K562 (cell line): ENCODE measurements at regions not wholly inside any gene's neighbourhood (a gene's known extent, or its start where the extent isn't known, plus 50 kb on each side); places are given as distances from the start of the nearest gene placed in this dataset.

Source experiments
- ATAC-seq: fragments of 200-7000 bp; cut with Tn5 transposase; 3 replicates; pipeline ENCODE4 v1.9.1; 2020; ENCODE audit warnings: moderate library complexity
- BruUV-seq: library from RNA; stranded (reverse); fragments of 400-500 nt; replicated peaks from 2 replicates; lab custom pipeline; 2021; lab: Mats Ljungman, UMichigan
- CTCF ChIA-PET: fragments of 300-600 bp; formaldehyde crosslinking; extraction: SDS; loops from one replicate; lab custom pipeline; 2021; ENCODE audit warnings: low intra/inter-chr PET ratio; lab: Yijun Ruan, JAX
- POLR2A ChIA-PET: fragments of 300-600, 350-650 bp; sonication (Branson Sonifier 250); formaldehyde crosslinking; extraction: SDS; loops from one replicate; lab custom pipeline; 2021; ENCODE audit warnings: antibody characterized with exemption, inconsistent platforms; lab: Yijun Ruan, JAX
- DNase-seq, 4 experiments: peaks; one replicate each; pipeline versions ENCODE4 v3.0.0 to v3.0.0-alpha.2; 2011 to 2018; ENCODE audit warnings: low spot score in 3 of 4, mixed read lengths in 3 of 4; ENCODE audit errors: extremely low read depth in 1 of 4
- FAIRE-seq: peaks from 2 replicates; lab custom pipeline; 2011; peaks lifted over from hg19 to GRCh38; lab: Jason Lieb, UNC
- H2AFZ ChIP-seq: 2 replicates; pipeline ENCODE4 v1.6.0; 2011; ENCODE audit warnings: low read depth, low read length, control low read depth, inconsistent platforms
- H3K27ac ChIP-seq: fragments of 200-600 bp; 3 replicates; pipeline ENCODE4 v1.8.0; 2011; ENCODE audit warnings: low read depth, mild to moderate bottlenecking, control low read depth, inconsistent platforms, low read length, moderate library complexity, mixed read lengths; ENCODE audit errors: extremely low read depth
- H3K27me3 ChIP-seq, 2 experiments: fragments of 300-600 bp in 1 of 2; 2 replicates in 1 of 2; 3 replicates in 1 of 2; pipeline versions ENCODE4 v1.6.0 to v1.8.0; 2011; ENCODE audit warnings: inconsistent platforms in 2 of 2, low read length in 2 of 2, mild to moderate bottlenecking in 1 of 2, mixed read lengths in 1 of 2, moderate library complexity in 1 of 2; ENCODE audit not compliant: control insufficient read depth in 2 of 2, insufficient read depth in 2 of 2
- H3K36me3 ChIP-seq: fragments of 300-600 bp; 3 replicates; pipeline ENCODE4 v1.8.0; 2011; ENCODE audit warnings: mild to moderate bottlenecking, low read length, inconsistent platforms; ENCODE audit not compliant: control insufficient read depth, insufficient read depth
- H3K4me1 ChIP-seq, 2 experiments: fragments of 200-600 bp in 1 of 2; replicated peaks in 1 of 2; 2 replicates in 1 of 2; 3 replicates in 1 of 2; pipeline versions ENCODE4 v1.5.1 to v1.8.0; 2011; ENCODE audit warnings: inconsistent platforms in 2 of 2, low read length in 2 of 2, mild to moderate bottlenecking in 1 of 2, mixed read lengths in 1 of 2, moderate library complexity in 1 of 2; ENCODE audit not compliant: control insufficient read depth in 2 of 2, insufficient read depth in 2 of 2
- H3K4me2 ChIP-seq: 2 replicates; pipeline ENCODE4 v1.6.1; 2011; ENCODE audit warnings: low read length, control low read depth, inconsistent platforms, mixed read lengths; ENCODE audit not compliant: insufficient read depth
- H3K4me3 ChIP-seq: fragments of 200-600 bp; sonication (generic), shearing (Covaris generic); 2 replicates; pipeline ENCODE4 v1.5.1; 2016; ENCODE audit warnings: control low read depth, inconsistent platforms
- H3K79me2 ChIP-seq: fragments of 200-600 bp; 3 replicates; pipeline ENCODE4 v1.8.0; 2011; ENCODE audit warnings: low read length, inconsistent platforms; ENCODE audit not compliant: control insufficient read depth, insufficient read depth
- H3K9ac ChIP-seq, 2 experiments: 2 replicates each; pipeline versions ENCODE4 v1.6.0 to v1.6.1; 2011; ENCODE audit warnings: low read depth in 2 of 2, low read length in 2 of 2, control low read depth in 1 of 2, inconsistent platforms in 1 of 2, mild to moderate bottlenecking in 1 of 2, mixed read lengths in 1 of 2; ENCODE audit not compliant: insufficient read depth in 1 of 2
- H3K9me1 ChIP-seq: one replicate; pipeline ENCODE4 v1.6.0; 2011; ENCODE audit warnings: inconsistent platforms, mild to moderate bottlenecking, low read length, moderate library complexity; ENCODE audit not compliant: control insufficient read depth, insufficient read depth
- H3K9me3 ChIP-seq: replicated peaks from 2 replicates; pipeline ENCODE4 v1.5.1; 2011; ENCODE audit warnings: low read depth, low read length, inconsistent platforms; ENCODE audit not compliant: control insufficient read depth, insufficient read depth
- H4K20me1 ChIP-seq: replicated peaks from 2 replicates; pipeline ENCODE4 v1.6.1; 2011; ENCODE audit warnings: low read length, inconsistent platforms, mixed read lengths; ENCODE audit not compliant: control insufficient read depth, insufficient read depth
- C11orf30 ChIP-seq: fragments of 450-650 bp; IDR thresholded peaks from 2 replicates; pipeline ENCODE4 v1.6.1; 2016; ENCODE audit warnings: low read depth, mild to moderate bottlenecking
- FOSL1 ChIP-seq: fragments of 200-800 bp; sonication (Bioruptor generic); conservative IDR thresholded peaks from 2 replicates; pipeline ENCODE4 v1.6.1; 2016; ENCODE audit warnings: missing genetic modification characterization, missing compliant biosample characterization
- NR4A1 ChIP-seq, 2 experiments: fragments of 250-450 bp in 1 of 2; fragments of 450-650 bp in 1 of 2; sonication (Bioruptor Pico) in 1 of 2; IDR thresholded peaks; 2 replicates each; pipeline versions ENCODE4 v1.4.0 to v1.6.1; 2016 to 2020; ENCODE audit warnings: mild to moderate bottlenecking in 2 of 2, missing compliant biosample characterization in 1 of 2, missing genetic modification characterization in 1 of 2, moderate library complexity in 1 of 2
- PHB2 ChIP-seq: fragments of 450-650 bp; IDR thresholded peaks from 2 replicates; pipeline ENCODE4 v1.6.1; 2017; ENCODE audit warnings: low read depth
- SMARCB1 ChIP-seq: IDR thresholded peaks from 2 replicates; pipeline ENCODE4 v1.6.1; 2011; ENCODE audit warnings: improper control_type of control experiment, low read depth; ENCODE audit not compliant: insufficient read length
- THRAP3 ChIP-seq: fragments of 450-650 bp; IDR thresholded peaks from 2 replicates; pipeline ENCODE4 v1.6.1; 2016; ENCODE audit warnings: mild to moderate bottlenecking, inconsistent platforms, borderline replicate concordance
- ZNF311 ChIP-seq: fragments of 250-450 bp; sonication (Bioruptor Pico); IDR thresholded peaks from 2 replicates; pipeline ENCODE4 v1.4.0; 2020; ENCODE audit warnings: mild to moderate bottlenecking, moderate library complexity
- WGBS: fragments of 100-300 bp; shearing (Covaris generic); methylation state at CpG from one replicate; pipeline ENCODE4 v1.1.6; 2016; ENCODE audit warnings: low coverage, mixed read lengths; ENCODE audit not compliant: insufficient coverage; ENCODE audit errors: missing lambda C conversion rate; 5-methylcytosine and 5-hydroxymethylcytosine counted together
- in situ Hi-C: fragments of 300-500 bp; cut with MboI; formaldehyde crosslinking; loops from 4 replicates; pipeline ENCODE4 v1.15.0; 2018; ENCODE audit warnings: inconsistent platforms, mixed read lengths
- intact Hi-C: fragments of 100-400 bp; cut with micrococcal nuclease; formaldehyde crosslinking; loops from 2 replicates; pipeline ENCODE4 v1.14.2; 2022
- TF ChIP-seq, protein P1 (sequence below): fragments of 450-650 bp; IDR thresholded peaks from 2 replicates; pipeline ENCODE4 v1.6.1; 2017; ENCODE audit warnings: antibody characterized with exemption
- TF ChIP-seq, protein P2 (sequence below), 2 experiments: fragments of 450-650 bp; IDR thresholded peaks; 2 replicates each; pipeline ENCODE4 v1.6.1; 2018; ENCODE audit warnings: mild to moderate bottlenecking in 2 of 2, low read depth in 1 of 2; ENCODE audit not compliant: partially characterized antibody in 2 of 2
- TF ChIP-seq, protein P3 (sequence below), 2 experiments: fragments of 450-650 bp in 1 of 2; IDR thresholded peaks; 2 replicates each; pipeline ENCODE4 v1.6.1; 2011 to 2017; ENCODE audit warnings: low read depth in 2 of 2, antibody characterized with exemption in 1 of 2, borderline replicate concordance in 1 of 2, low read length in 1 of 2, mild to moderate bottlenecking in 1 of 2, mixed read lengths in 1 of 2; ENCODE audit not compliant: control insufficient read depth in 1 of 2
- TF ChIP-seq, protein P4 (sequence below): fragments of 250-450 bp; sonication (Bioruptor Pico); IDR thresholded peaks from 2 replicates; pipeline ENCODE4 v1.5.0; 2020; ENCODE audit warnings: mild to moderate bottlenecking

DNA sequence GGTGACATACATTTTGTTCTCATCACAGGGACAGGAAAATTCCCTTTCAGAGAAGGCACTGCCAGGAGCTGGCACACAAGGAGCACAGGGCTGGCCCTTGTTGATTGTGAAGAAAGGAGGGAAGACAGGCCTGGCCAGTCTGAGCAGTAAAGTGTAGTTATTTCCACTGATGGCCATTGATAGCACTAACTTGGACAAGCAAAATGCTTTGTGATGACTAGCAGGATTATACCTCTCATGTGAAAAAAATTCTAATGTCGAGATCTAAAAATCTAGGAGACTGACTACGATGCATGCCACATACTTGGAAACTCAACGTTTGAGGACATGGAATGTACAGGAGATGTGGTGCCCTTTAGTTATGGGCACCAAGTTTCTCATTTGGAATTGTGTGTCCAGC lies 54.3 kb upstream of the ST8SIA2 start:
- no peak overlapping the region for H3K4me2 ChIP-seq
- 0% methylated on average over 3 of the region's 3 CpGs for WGBS
- no peaks in the 10 kb centered on the region for H3K9me3 ChIP-seq
- H3K27me3 ChIP-seq, result peaks cover 0 to 23% of the 10 kb centered on the region in 2 experiments; a peak in 2 of 5 replicates
- in situ Hi-C loops, result no loop called here
- H3K36me3 ChIP-seq, result no peaks in the 10 kb centered on the region
- no peaks in the 10 kb centered on the region for H4K20me1 ChIP-seq
- H3K79me2 ChIP-seq, result no peaks in the 10 kb centered on the region
- no peak overlapping the region for H3K9ac ChIP-seq
- H3K4me1 ChIP-seq, result no peaks in the 10 kb centered on the region
- no TSS peak for BruUV-seq
- no peaks in the 10 kb centered on the region for H3K9me1 ChIP-seq
- H2AFZ ChIP-seq, result no peak overlapping the region
- intact Hi-C loops, result no loop called here
- H3K4me3 ChIP-seq, result no peak overlapping the region
- FAIRE-seq (no peak), DNase-seq (no peak), ATAC-seq (no peak)
- H3K27ac ChIP-seq, result no peak overlapping the region
- CTCF ChIA-PET, result no interaction called here
- POLR2A ChIA-PET, result interaction anchor here (0.5 kb wide), 1 partner anchor 18 kb away, joined by 3 read pairs; no protein-coding TSS in a partner anchor
- TF ChIP-seq NR4A1 (CRISPR knock-in tag; IDR thresholded peaks at IDR 0.05) (no peak), NR4A1 (tag; IDR thresholded peaks at IDR 0.05) (no peak), THRAP3 (no peak), C11orf30 (no peak), FOSL1 (tag) (no peak), PHB2 (no peak), ZNF311 (CRISPR knock-in tag) (no peak), SMARCB1 (no peak)
- TF ChIP-seq, protein P1, sequence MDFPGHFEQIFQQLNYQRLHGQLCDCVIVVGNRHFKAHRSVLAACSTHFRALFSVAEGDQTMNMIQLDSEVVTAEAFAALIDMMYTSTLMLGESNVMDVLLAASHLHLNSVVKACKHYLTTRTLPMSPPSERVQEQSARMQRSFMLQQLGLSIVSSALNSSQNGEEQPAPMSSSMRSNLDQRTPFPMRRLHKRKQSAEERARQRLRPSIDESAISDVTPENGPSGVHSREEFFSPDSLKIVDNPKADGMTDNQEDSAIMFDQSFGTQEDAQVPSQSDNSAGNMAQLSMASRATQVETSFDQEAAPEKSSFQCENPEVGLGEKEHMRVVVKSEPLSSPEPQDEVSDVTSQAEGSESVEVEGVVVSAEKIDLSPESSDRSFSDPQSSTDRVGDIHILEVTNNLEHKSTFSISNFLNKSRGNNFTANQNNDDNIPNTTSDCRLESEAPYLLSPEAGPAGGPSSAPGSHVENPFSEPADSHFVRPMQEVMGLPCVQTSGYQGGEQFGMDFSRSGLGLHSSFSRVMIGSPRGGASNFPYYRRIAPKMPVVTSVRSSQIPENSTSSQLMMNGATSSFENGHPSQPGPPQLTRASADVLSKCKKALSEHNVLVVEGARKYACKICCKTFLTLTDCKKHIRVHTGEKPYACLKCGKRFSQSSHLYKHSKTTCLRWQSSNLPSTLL, result no peak
- TF ChIP-seq, protein P2, sequence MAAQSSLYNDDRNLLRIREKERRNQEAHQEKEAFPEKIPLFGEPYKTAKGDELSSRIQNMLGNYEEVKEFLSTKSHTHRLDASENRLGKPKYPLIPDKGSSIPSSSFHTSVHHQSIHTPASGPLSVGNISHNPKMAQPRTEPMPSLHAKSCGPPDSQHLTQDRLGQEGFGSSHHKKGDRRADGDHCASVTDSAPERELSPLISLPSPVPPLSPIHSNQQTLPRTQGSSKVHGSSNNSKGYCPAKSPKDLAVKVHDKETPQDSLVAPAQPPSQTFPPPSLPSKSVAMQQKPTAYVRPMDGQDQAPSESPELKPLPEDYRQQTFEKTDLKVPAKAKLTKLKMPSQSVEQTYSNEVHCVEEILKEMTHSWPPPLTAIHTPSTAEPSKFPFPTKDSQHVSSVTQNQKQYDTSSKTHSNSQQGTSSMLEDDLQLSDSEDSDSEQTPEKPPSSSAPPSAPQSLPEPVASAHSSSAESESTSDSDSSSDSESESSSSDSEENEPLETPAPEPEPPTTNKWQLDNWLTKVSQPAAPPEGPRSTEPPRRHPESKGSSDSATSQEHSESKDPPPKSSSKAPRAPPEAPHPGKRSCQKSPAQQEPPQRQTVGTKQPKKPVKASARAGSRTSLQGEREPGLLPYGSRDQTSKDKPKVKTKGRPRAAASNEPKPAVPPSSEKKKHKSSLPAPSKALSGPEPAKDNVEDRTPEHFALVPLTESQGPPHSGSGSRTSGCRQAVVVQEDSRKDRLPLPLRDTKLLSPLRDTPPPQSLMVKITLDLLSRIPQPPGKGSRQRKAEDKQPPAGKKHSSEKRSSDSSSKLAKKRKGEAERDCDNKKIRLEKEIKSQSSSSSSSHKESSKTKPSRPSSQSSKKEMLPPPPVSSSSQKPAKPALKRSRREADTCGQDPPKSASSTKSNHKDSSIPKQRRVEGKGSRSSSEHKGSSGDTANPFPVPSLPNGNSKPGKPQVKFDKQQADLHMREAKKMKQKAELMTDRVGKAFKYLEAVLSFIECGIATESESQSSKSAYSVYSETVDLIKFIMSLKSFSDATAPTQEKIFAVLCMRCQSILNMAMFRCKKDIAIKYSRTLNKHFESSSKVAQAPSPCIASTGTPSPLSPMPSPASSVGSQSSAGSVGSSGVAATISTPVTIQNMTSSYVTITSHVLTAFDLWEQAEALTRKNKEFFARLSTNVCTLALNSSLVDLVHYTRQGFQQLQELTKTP (IDR thresholded peaks at IDR 0.05; ENCODE audit: low read depth in 1 of 2, partially characterized antibody in 2 of 2), result no peak
- TF ChIP-seq, protein P3, sequence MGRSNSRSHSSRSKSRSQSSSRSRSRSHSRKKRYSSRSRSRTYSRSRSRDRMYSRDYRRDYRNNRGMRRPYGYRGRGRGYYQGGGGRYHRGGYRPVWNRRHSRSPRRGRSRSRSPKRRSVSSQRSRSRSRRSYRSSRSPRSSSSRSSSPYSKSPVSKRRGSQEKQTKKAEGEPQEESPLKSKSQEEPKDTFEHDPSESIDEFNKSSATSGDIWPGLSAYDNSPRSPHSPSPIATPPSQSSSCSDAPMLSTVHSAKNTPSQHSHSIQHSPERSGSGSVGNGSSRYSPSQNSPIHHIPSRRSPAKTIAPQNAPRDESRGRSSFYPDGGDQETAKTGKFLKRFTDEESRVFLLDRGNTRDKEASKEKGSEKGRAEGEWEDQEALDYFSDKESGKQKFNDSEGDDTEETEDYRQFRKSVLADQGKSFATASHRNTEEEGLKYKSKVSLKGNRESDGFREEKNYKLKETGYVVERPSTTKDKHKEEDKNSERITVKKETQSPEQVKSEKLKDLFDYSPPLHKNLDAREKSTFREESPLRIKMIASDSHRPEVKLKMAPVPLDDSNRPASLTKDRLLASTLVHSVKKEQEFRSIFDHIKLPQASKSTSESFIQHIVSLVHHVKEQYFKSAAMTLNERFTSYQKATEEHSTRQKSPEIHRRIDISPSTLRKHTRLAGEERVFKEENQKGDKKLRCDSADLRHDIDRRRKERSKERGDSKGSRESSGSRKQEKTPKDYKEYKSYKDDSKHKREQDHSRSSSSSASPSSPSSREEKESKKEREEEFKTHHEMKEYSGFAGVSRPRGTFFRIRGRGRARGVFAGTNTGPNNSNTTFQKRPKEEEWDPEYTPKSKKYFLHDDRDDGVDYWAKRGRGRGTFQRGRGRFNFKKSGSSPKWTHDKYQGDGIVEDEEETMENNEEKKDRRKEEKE (IDR thresholded peaks at IDR 0.05; ENCODE audit: borderline replicate concordance in 1 of 2, control insufficient read depth in 1 of 2, low read depth in 2 of 2, low read length in 1 of 2), result no peak
- TF ChIP-seq, protein P4, sequence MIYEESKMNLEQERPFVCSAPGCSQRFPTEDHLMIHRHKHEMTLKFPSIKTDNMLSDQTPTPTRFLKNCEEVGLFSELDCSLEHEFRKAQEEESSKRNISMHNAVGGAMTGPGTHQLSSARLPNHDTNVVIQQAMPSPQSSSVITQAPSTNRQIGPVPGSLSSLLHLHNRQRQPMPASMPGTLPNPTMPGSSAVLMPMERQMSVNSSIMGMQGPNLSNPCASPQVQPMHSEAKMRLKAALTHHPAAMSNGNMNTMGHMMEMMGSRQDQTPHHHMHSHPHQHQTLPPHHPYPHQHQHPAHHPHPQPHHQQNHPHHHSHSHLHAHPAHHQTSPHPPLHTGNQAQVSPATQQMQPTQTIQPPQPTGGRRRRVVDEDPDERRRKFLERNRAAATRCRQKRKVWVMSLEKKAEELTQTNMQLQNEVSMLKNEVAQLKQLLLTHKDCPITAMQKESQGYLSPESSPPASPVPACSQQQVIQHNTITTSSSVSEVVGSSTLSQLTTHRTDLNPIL, result no peak
